CD4-positive, alpha-beta T cell (primary cell): ENCODE measurements at regions not wholly inside any gene's neighbourhood (a gene's known extent, or its start where the extent isn't known, plus 50 kb on each side); places are given as distances from the start of the nearest gene placed in this dataset.

Experiments
- ATAC-seq: fragments of 200-7000 bp; cut with Tn5 transposase; one replicate; pipeline ENCODE4 v1.10.0; 2022; ENCODE audit warnings: mild to moderate bottlenecking; ENCODE audit not compliant: poor library complexity
- CTCF ChIA-PET: fragments of 350-600 bp; sonication (Branson Sonifier 250); formaldehyde crosslinking; loops from one replicate; lab custom pipeline; 2021; ENCODE audit warnings: antibody characterized with exemption, inconsistent platforms; lab: Charles Lee
- POLR2A ChIA-PET: fragments of 350-600 bp; sonication (Branson Sonifier 250); formaldehyde crosslinking; loops from one replicate; lab custom pipeline; 2021; ENCODE audit warnings: antibody characterized with exemption, inconsistent platforms; lab: Charles Lee
- DNase-seq, 14 experiments: peaks; one replicate each; pipeline ENCODE4 v3.0.0-alpha.2; 2013 to 2020; ENCODE audit warnings: mixed read lengths in 2 of 14
- H3K27ac ChIP-seq, 2 donors: one replicate each; pipeline versions ENCODE4 v1.5.1 to v1.7.0; 2013; ENCODE audit warnings: low read length in 2 of 2, low read depth in 1 of 2, mild to moderate bottlenecking in 1 of 2
- H3K27me3 ChIP-seq, 2 experiments: 1 replicate in 1 of 2; 2 replicates in 1 of 2; pipeline versions ENCODE4 v1.6.1 to v1.7.0; 2013; ENCODE audit warnings: low read length in 2 of 2, control low read depth in 1 of 2, mild to moderate bottlenecking in 1 of 2, moderate library complexity in 1 of 2; ENCODE audit not compliant: insufficient read depth in 2 of 2, control insufficient read depth in 1 of 2
- H3K36me3 ChIP-seq: one replicate; pipeline ENCODE4 v1.6.1; 2013; ENCODE audit warnings: low read length, control low read depth; ENCODE audit not compliant: insufficient read depth
- H3K4me1 ChIP-seq: one replicate; pipeline ENCODE4 v1.6.1; 2013; ENCODE audit warnings: low read length, control low read depth; ENCODE audit not compliant: insufficient read depth
- H3K4me3 ChIP-seq: one replicate; pipeline ENCODE4 v1.5.1; 2013; ENCODE audit warnings: mild to moderate bottlenecking, low read length, moderate library complexity
- H3K9me3 ChIP-seq, 2 experiments: 1 replicate in 1 of 2; 2 replicates in 1 of 2; pipeline versions ENCODE4 v1.6.1 to v1.7.0; 2013; ENCODE audit warnings: low read length in 2 of 2, mild to moderate bottlenecking in 2 of 2, control low read depth in 1 of 2, moderate library complexity in 1 of 2; ENCODE audit not compliant: control insufficient read depth in 1 of 2, insufficient read depth in 1 of 2
- H3K27ac Mint-ChIP-seq: one replicate; pipeline ENCODE4 v1.8.0; 2020; ENCODE audit warnings: mixed read lengths
- H3K27me3 Mint-ChIP-seq: one replicate; pipeline ENCODE4 v1.8.0; 2021; ENCODE audit warnings: mixed read lengths
- H3K36me3 Mint-ChIP-seq: one replicate; pipeline ENCODE4 v1.8.0; 2021; ENCODE audit warnings: low read depth, mixed read lengths
- H3K4me1 Mint-ChIP-seq: one replicate; pipeline ENCODE4 v1.8.0; 2021; ENCODE audit warnings: low read depth, mixed read lengths
- H3K4me3 Mint-ChIP-seq: one replicate; pipeline ENCODE4 v1.8.0; 2020; ENCODE audit warnings: mild to moderate bottlenecking, mixed read lengths
- H3K9me3 Mint-ChIP-seq: one replicate; pipeline ENCODE4 v1.8.0; 2020; ENCODE audit warnings: mixed read lengths
- CTCF ChIP-seq: fragments of 200-600 bp; IDR thresholded peaks from one replicate; pipeline ENCODE4 v1.8.0; 2022; ENCODE audit warnings: antibody characterized with exemption, mild to moderate bottlenecking
- intact Hi-C, 2 experiments: fragments of 100-400 bp; cut with DNase I in 1 of 2; cut with micrococcal nuclease in 1 of 2; formaldehyde crosslinking; loops; one replicate each; pipeline versions ENCODE4 v1.15.1 to v1.9.0; 2023 to 2025; cut with DNase I, micrococcal nuclease

GRCh38 chr6:48670546-48670945 is 559.5 kb upstream of the PTCHD4 start:
- TF ChIP-seq CTCF = no peak
- Mint-ChIP-seq H3K9me3 (no peaks in the 10 kb centered on the region), H3K27ac (no peak overlapping the region), H3K27me3 (no peaks in the 10 kb centered on the region), H3K36me3 (no peaks in the 10 kb centered on the region), H3K4me3 (no peak overlapping the region), H3K4me1 (no peaks in the 10 kb centered on the region)
- ChIA-PET POLR2A (no interaction called here), CTCF (no interaction called here)
- intact Hi-C loops = no loop called here
- Histone ChIP-seq H3K4me1 (no peaks in the 10 kb centered on the region), H3K4me3 (no peak overlapping the region), H3K9me3 (no peaks in the 10 kb centered on the region), H3K36me3 (no peaks in the 10 kb centered on the region), H3K27me3 (no peaks in the 10 kb centered on the region), H3K27ac (no peak overlapping the region)
- ATAC-seq (no peak), DNase-seq (no peak)

GRCh38 chr6:48667797-48668196 is 556.8 kb upstream of the PTCHD4 start:
- no peak for DNase-seq
- Mint-ChIP-seq H3K9me3 (no peaks in the 10 kb centered on the region), H3K27ac (no peak overlapping the region), H3K4me3 (no peak overlapping the region), H3K27me3 (no peaks in the 10 kb centered on the region), H3K4me1 (no peaks in the 10 kb centered on the region), H3K36me3 (no peaks in the 10 kb centered on the region)
- TF ChIP-seq CTCF = no peak
- POLR2A ChIA-PET = no interaction called here
- no peaks in the 10 kb centered on the region for H3K4me1 ChIP-seq
- CTCF ChIA-PET = no interaction called here
- intact Hi-C loops = no loop called here
- no peak for ATAC-seq
- H3K9me3 ChIP-seq = no peaks in the 10 kb centered on the region
- no peaks in the 10 kb centered on the region for H3K27me3 ChIP-seq
- no peak overlapping the region for H3K4me3 ChIP-seq
- H3K36me3 ChIP-seq = no peaks in the 10 kb centered on the region
- no peak overlapping the region for H3K27ac ChIP-seq

DNA sequence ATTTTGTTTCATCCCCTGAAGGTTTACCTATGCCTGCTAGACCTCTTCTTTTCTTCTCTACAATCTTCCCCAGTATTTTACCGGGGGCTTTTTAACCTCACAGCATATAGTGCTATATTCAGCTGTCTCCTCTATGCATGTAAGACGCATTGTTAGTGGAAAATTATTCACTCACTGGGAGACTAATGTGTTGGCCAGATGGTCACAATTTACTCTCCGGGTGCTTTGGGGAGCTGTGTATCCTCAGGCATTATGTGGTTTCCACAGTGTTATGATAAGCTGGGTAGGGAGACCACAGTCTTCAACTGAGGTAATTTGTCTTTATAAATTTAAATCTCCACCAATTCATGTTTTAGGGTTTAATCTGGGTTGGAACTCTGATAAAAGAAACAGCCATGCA is 553.8 kb upstream of the PTCHD4 start:
- TF ChIP-seq CTCF = no peak
- Mint-ChIP-seq H3K27me3 (no peaks in the 10 kb centered on the region), H3K9me3 (no peaks in the 10 kb centered on the region), H3K36me3 (no peaks in the 10 kb centered on the region), H3K4me1 (no peaks in the 10 kb centered on the region), H3K27ac (no peak overlapping the region), H3K4me3 (no peak overlapping the region)
- DNase-seq = no peak
- H3K36me3 ChIP-seq = no peaks in the 10 kb centered on the region
- no peaks in the 10 kb centered on the region for H3K9me3 ChIP-seq
- POLR2A ChIA-PET = no interaction called here
- CTCF ChIA-PET = no interaction called here
- no peaks in the 10 kb centered on the region for H3K4me1 ChIP-seq
- no peak overlapping the region for H3K27ac ChIP-seq
- no peaks in the 10 kb centered on the region for H3K27me3 ChIP-seq
- no peak overlapping the region for H3K4me3 ChIP-seq
- intact Hi-C loops = no loop called here
- ATAC-seq = no peak
